Natural killer cell (primary cell): ENCODE measurements at regions not wholly inside any gene's neighbourhood (a gene's known extent, or its start where the extent isn't known, plus 50 kb on each side); places are given as distances from the start of the nearest gene placed in this dataset.
A peak's percentile ranks its signal among the peaks of the same experiment; 100 is the strongest.

ENCODE experiments used
- ATAC-seq, 3 donors: fragments of 150-1000 bp in 2 of 3; fragments of 200-7000 bp in 1 of 3; cut with Tn5 transposase; 1 replicate in 1 of 3; 2 replicates in 2 of 3; pipeline ENCODE4 v1.10.0; 2021; ENCODE audit warnings: mild to moderate bottlenecking in 2 of 3, moderate library complexity in 2 of 3
- DNase-seq, 2 donors: peaks; one replicate each; pipeline versions ENCODE4 v3.0.0 to v3.0.0-alpha.2; 2013 to 2021; ENCODE audit warnings: mixed read lengths in 1 of 2
- H3K27ac ChIP-seq: one replicate; pipeline ENCODE4 v1.5.1; 2013; ENCODE audit warnings: mild to moderate bottlenecking, low read length
- H3K27me3 ChIP-seq: one replicate; pipeline ENCODE4 v1.6.1; 2013; ENCODE audit warnings: low read length; ENCODE audit not compliant: control insufficient read depth, insufficient read depth
- H3K36me3 ChIP-seq: one replicate; pipeline ENCODE4 v1.6.1; 2013; ENCODE audit warnings: low read length; ENCODE audit not compliant: control insufficient read depth, insufficient read depth
- H3K4me1 ChIP-seq: one replicate; pipeline ENCODE4 v1.6.1; 2013; ENCODE audit warnings: low read length; ENCODE audit not compliant: control insufficient read depth, insufficient read depth
- H3K4me3 ChIP-seq: one replicate; pipeline ENCODE4 v1.5.1; 2013; ENCODE audit warnings: low read length
- H3K9me3 ChIP-seq: one replicate; pipeline ENCODE4 v1.6.1; 2013; ENCODE audit warnings: low read length; ENCODE audit not compliant: control insufficient read depth, insufficient read depth
- H3K27ac Mint-ChIP-seq, 2 donors: one replicate each; pipeline ENCODE4 v1.8.0; 2022; ENCODE audit warnings: mild to moderate bottlenecking in 2 of 2, mixed read lengths in 2 of 2, moderate library complexity in 1 of 2
- H3K27me3 Mint-ChIP-seq, 2 donors: one replicate each; pipeline ENCODE4 v1.8.0; 2022; ENCODE audit warnings: low read depth in 2 of 2, mixed read lengths in 2 of 2
- H3K36me3 Mint-ChIP-seq: one replicate; pipeline ENCODE4 v1.8.0; 2022; ENCODE audit warnings: mixed read lengths
- H3K4me1 Mint-ChIP-seq, 2 donors: one replicate each; pipeline ENCODE4 v1.8.0; 2022; ENCODE audit warnings: mixed read lengths in 2 of 2
- H3K4me3 Mint-ChIP-seq: one replicate; pipeline ENCODE4 v1.8.0; 2022; ENCODE audit warnings: mild to moderate bottlenecking, moderate library complexity, mixed read lengths
- H3K9me3 Mint-ChIP-seq, 2 donors: one replicate each; pipeline ENCODE4 v1.8.0; 2022; ENCODE audit warnings: mixed read lengths in 2 of 2
- CTCF ChIP-seq: fragments of 200-600 bp; IDR thresholded peaks from one replicate; pipeline ENCODE4 v1.8.0; 2022; ENCODE audit warnings: antibody characterized with exemption
- WGBS: methylation state at CpG from one replicate; pipeline ENCODE4 v1.1.7; 2013; ENCODE audit warnings: missing lambda C conversion rate; ENCODE audit not compliant: insufficient coverage; 5-methylcytosine and 5-hydroxymethylcytosine counted together
- intact Hi-C: fragments of 100-400 bp; cut with micrococcal nuclease; formaldehyde crosslinking; loops from one replicate; pipeline ENCODE4 v1.14.2; 2022

- ATAC-seq (no peak), DNase-seq (no peak)
- Mint-ChIP-seq H3K4me1 (peaks cover 0 to 6% of the 10 kb centered on the region in 2 donors), H3K9me3 (peaks cover 0 to 2% of the 10 kb centered on the region in 2 donors), H3K27me3 (peaks cover 0 to 3% of the 10 kb centered on the region in 2 donors), H3K36me3 (no peaks in the 10 kb centered on the region), H3K27ac (no peak overlapping the region), H3K4me3 (no peak overlapping the region)
- Histone ChIP-seq H3K9me3 (no peaks in the 10 kb centered on the region), H3K36me3 (no peaks in the 10 kb centered on the region), H3K27me3 (no peaks in the 10 kb centered on the region), H3K4me1 (no peaks in the 10 kb centered on the region), H3K27ac (no peak overlapping the region), H3K4me3 (no peak overlapping the region)
- intact Hi-C loops, result no loop called here
- TF ChIP-seq CTCF, result no peak
- 90% methylated on average over 3 of the region's 3 CpGs for WGBS
Measured at GRCh38 chr1:198054510-198054909, 102.3 kb upstream of the NEK7 start.

- Histone ChIP-seq H3K27ac (no peak overlapping the region), H3K4me3 (no peak overlapping the region), H3K4me1 (no peaks in the 10 kb centered on the region), H3K9me3 (no peaks in the 10 kb centered on the region), H3K36me3 (no peaks in the 10 kb centered on the region), H3K27me3 (no peaks in the 10 kb centered on the region)
- Mint-ChIP-seq H3K36me3 (no peaks in the 10 kb centered on the region), H3K4me3 (no peak overlapping the region), H3K27me3 (peaks cover 3 to 8% of the 10 kb centered on the region in 2 donors), H3K9me3 (no peaks in the 10 kb centered on the region), H3K4me1 (peaks cover 0 to 6% of the 10 kb centered on the region in 2 donors), H3K27ac (no peak overlapping the region)
- TF ChIP-seq CTCF, result no peak
- intact Hi-C loops, result no loop called here
- WGBS, result 70% methylated on average over 2 of the region's 2 CpGs
- peak in 1 of 2 donors; percentile 11 for DNase-seq
- peak in 1 of 3 donors; percentile 52 for ATAC-seq
Measured at GRCh38 chr1:198056255-198056654, 100.5 kb upstream of the NEK7 start.

- Mint-ChIP-seq H3K27ac (no peak overlapping the region), H3K36me3 (no peaks in the 10 kb centered on the region), H3K4me3 (no peak overlapping the region), H3K9me3 (no peaks in the 10 kb centered on the region), H3K4me1 (no peaks in the 10 kb centered on the region), H3K27me3 (peaks cover 11 to 30% of the 10 kb centered on the region in 2 donors)
- no peak overlapping the region for H3K27ac ChIP-seq
- no peaks in the 10 kb centered on the region for H3K27me3 ChIP-seq
- TF ChIP-seq CTCF, result no peak
- DNase-seq, result no peak
- intact Hi-C loops, result no loop called here
- no peaks in the 10 kb centered on the region for H3K36me3 ChIP-seq
- WGBS, result 90% methylated on average over 2 of the region's 2 CpGs
- H3K4me1 ChIP-seq, result no peaks in the 10 kb centered on the region
- H3K4me3 ChIP-seq, result no peak overlapping the region
- no peaks in the 10 kb centered on the region for H3K9me3 ChIP-seq
- ATAC-seq, result no peak
Measured at GRCh38 chr1:198064181-198064580, 92.6 kb upstream of the NEK7 start.

GRCh38 chr1:198068285-198068684 is 88.5 kb upstream of the NEK7 start:
- no peak for TF ChIP-seq CTCF
- Mint-ChIP-seq H3K4me3 (no peak overlapping the region), H3K4me1 (no peaks in the 10 kb centered on the region), H3K36me3 (no peaks in the 10 kb centered on the region), H3K27me3 (peaks cover 22 to 24% of the 10 kb centered on the region in 2 donors), H3K27ac (no peak overlapping the region), H3K9me3 (no peaks in the 10 kb centered on the region)
- H3K36me3 ChIP-seq, result no peaks in the 10 kb centered on the region
- 43% methylated on average over 3 of the region's 3 CpGs for WGBS
- H3K27me3 ChIP-seq, result peaks cover 5% of the 10 kb centered on the region
- no peak for DNase-seq
- intact Hi-C loops, result no loop called here
- H3K4me3 ChIP-seq, result no peak overlapping the region
- no peaks in the 10 kb centered on the region for H3K9me3 ChIP-seq
- H3K27ac ChIP-seq, result no peak overlapping the region
- no peaks in the 10 kb centered on the region for H3K4me1 ChIP-seq
- no peak for ATAC-seq
